Erythroblast (primary cell): ENCODE measurements at regions not wholly inside any gene's neighbourhood (a gene's known extent, or its start where the extent isn't known, plus 50 kb on each side); places are given as distances from the start of the nearest gene placed in this dataset.
"Not testable (repeated sequence)": the region's sequence is repeated elsewhere in the genome, so short reads cannot be mapped to it uniquely, and the experiment has no call there.

Experiments
- DNase-seq, 2 experiments: peaks; one replicate each; lab custom pipeline; 2025; lab: John Stamatoyannopoulos, UW
- GATA1 ChIP-seq: IDR thresholded peaks from 2 replicates; pipeline ENCODE4 v1.6.1; 2011; ENCODE audit warnings: low read depth, mild to moderate bottlenecking, control low read depth, low read length, moderate library complexity
- POLR2A ChIP-seq: IDR thresholded peaks from 2 replicates; pipeline ENCODE4 v1.6.1; 2011; ENCODE audit warnings: mild to moderate bottlenecking, low read length

DNA sequence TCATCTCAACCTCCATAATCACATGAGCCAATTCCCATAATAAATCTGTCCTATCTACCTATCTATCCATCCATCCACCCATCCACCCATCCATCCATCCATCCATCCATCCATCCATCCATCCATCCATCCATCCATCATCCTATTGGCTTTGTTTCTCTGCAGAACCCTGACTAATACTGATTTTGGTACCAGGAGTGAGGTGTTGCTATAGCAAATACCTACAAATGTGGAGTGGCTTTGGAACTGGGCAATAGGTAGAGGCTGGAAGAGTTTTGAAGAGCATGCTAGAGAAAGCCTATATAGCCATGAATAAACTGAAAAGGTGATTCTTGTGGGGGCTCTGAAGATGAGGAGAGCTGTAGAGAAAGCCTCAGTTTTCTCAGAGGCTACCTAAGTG is 88.7 kb upstream of the ANKRD28 start:
- TF ChIP-seq POLR2A: no peak
- no peak for TF ChIP-seq GATA1
- no peak for DNase-seq

DNA sequence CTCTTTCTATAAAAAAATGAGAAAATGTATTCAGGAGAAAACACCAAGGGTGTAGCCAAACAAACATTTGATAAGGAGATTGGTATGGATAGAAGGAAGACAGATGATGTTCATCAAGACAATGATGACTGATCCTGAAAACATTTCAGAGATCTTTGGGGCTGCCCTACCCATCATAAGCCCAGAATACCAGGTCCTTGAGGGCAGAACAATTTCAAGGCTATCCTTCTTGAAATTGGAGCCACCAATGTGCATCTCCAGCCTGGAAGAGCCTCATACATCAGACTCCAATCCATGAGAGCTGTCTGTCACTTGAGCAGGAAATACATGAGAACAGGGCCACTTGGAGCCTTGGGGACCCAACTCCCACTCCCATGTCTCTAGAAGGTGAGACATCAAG is 89.5 kb upstream of the ANKRD28 start:
- no peak for DNase-seq
- TF ChIP-seq POLR2A (no peak), GATA1 (no peak)

DNA sequence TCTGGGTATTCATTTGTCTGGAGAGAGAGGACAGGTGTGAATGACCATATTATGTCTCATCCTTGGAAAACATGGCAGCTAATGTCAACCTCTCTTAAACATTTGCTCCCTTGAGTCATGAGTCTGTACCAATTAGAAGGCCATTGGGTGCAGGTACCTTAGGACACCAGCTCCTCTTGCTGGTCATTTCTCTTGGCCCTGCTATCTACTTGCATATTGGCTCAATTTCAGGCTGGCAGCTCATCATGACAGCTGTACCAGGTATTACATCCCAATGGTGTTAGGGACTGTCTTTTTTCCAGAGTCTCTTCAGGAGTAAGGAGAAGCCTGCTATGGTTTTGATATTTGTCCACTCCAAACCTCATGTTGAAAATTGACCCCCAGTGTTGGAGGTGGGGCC is 92.2 kb upstream of the ANKRD28 start:
- no peak for TF ChIP-seq POLR2A
- no peak for TF ChIP-seq GATA1

DNA sequence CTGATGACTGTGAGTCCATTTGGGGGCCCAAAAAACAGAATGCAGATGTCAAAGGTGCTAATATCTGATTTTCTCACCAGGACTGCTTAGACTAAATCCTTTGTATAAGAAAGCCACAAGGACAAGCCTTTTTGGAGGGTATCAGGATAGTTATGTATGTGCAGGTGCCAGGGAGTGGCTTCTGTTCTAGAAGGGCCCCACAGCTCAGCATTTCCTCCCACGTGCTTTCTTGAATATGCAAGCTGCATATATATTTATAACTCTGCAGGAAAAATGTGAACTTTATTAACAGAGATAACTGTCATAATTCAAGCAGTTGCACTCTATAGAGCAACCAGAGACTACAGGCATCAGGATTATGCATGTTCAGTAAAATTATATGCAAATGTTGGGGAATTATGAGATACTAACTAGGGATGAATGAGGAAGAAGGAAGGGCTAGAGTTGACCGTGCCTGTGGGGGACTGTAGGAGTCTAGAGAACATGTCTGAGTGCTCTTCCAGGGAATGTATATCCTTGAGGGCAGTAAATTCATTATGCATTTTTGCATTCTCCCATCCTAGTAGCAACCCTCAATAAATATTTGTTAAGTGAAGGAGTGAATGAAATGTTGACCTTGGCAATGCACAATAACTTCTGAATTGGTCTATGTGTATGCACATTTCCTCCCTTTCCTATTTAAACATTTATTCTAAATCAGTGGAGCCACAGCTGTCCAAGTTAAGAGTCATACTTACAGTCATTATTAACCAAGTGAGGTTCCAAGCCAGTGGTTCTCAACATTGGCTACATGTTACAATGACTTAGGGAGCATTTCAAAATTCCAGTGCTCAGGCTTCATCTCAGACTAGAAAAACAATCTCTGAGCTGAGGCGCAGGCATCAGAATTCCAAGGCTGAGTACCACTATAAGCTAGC is 94.8 kb upstream of the ANKRD28 start:
- DNase-seq: no peak
- TF ChIP-seq GATA1 (no peak), POLR2A (no peak)

More for the DNA sequence above, 92.2 kb upstream of the ANKRD28 start:
- DNase-seq: no peak

DNA sequence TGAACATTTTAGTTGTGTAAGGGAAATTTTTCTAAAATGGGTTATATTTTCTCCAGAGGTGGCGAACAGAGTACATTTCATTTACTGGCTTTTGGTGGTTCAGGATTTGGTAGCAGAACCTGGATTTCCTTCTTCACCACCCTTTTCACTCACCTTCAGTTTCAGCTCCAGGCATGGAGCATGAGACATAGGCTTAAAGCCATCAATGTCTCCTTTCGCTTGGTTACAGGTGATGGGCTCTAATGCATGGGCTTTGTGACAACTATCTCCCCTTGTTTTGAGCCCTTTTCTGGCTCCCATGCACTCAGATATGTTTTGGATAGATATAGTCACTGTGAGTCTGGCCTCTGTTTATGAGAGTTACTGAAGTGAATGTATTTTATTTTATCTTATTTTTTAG is 96.6 kb upstream of the ANKRD28 start:
- DNase-seq: no peak
- TF ChIP-seq GATA1: no peak
- no peak for TF ChIP-seq POLR2A

DNA sequence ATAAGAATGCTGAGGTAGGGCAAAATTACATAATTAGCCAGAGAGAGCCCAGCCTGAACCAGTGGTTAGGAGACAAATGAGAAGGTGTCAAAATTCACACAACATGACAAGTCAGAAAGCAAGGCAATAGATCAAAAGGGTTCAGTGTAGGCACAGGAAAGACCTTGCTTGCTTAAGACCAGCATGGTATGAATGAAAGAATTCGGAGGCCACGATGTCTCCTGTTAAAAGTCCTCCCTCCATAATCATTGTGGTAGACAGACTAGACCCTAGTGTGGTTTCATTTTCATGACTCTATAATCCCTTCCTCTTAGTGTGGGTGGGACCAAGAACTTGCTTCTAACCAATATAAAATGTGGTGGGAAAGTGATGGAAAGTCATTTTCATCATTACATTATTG is 98.7 kb upstream of the ANKRD28 start:
- DNase-seq: no peak
- no peak for TF ChIP-seq POLR2A
- no peak for TF ChIP-seq GATA1

DNA sequence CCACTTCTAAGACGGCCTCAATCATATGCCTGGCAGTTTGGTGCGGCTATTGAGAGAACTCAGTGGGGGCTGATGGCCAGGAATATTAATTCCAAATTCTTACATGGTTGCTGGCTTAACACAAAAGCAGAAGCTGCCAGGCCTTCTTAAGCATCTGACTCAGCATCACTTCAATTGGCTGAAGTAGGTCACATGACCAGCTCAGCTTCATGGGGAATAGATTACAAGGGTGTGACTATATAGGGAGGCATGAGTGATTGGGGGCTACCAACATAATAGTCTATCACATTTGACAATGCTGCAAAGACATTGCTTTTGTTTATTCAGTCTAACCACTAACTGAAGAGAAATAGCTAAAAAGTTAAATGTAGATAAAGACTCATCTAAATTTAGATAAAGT is 101.6 kb upstream of the ANKRD28 start:
- peak; percentile 74 to 78 for DNase-seq
- no peak for TF ChIP-seq GATA1
- TF ChIP-seq POLR2A: no peak

DNA sequence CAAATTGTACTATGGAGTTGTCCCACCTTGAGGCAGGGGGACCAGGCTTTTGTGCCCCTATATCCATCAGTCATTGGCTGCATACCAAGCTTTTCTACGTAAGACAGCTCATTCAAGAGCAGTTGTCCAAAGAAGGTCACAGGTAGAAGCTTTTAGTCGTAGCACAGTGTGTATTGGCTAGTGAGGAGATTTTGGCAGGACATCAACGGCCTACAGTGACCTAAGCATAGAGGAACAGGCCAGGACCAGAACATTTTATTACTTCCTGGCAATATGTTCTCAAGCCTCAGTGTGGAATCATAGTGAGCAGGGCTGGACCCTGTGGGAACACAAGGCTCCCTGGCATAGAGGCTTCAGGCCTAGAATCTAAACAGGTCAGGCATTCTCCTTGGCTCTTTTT is 105.4 kb upstream of the ANKRD28 start:
- no peak for DNase-seq
- TF ChIP-seq POLR2A (no peak), GATA1 (no peak)

DNA sequence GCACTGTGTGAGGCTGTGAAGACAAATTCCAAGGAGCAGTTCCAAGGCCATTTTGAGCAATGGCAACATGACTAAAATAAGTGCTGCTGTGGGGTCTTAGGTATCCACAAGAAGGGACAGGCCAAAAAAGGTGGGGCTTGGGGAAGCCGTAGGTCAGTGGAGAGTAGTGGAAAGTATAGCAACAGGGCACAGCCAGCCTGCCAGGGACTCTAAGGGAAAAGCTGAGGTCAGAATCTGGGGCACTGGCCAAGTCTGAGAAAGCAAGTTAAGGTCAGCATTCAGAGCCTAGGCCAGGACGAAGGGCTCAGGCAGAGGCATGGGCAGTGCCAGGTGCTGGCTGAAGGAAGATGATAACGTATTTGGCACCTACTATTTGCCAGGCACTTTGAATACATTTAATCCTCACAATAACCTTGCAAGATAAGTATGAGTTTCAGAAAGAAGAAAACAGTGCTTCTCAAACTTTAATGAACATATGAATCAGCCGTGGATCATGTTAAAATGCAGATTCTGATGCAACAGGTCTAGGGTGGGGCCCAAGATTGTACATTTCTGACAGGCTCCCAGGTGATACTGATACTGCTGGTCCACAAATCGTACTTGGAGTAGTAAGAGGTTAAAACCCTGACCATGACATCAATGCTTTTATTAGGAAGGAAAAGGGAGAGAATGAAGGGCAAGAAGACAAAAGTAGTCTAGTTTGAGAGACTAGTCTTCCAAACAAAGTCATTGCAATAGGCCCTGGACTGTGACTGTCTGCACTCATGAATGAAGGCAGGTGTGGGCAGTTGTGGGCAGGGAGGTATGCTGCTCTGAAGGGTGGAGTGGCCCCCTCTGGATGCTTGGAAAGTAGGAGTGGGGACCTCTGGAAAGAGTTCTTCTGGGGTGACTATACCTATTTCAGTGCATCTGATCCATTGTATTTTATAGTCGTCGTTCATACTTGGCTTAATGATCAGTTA is 106.3 kb upstream of the ANKRD28 start:
- no peak for DNase-seq

DNA sequence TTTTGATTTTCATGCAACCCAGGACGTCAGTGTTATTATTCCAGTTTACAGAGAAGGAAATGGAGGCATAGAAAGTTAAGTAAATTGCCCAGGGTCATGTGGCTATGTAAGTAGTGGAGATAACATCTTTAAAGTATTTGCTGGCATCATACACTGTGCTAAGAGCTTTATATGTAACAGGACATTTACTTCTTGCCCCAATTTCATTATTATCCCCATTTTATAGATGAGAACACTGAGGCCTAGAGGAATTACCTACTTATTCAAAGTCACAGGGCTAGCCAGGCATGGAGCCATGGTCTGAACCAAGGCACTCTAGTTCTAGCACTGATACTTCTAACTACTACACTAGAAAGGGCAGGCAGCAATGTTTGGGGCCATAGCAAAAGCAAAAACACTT is 107.3 kb upstream of the ANKRD28 start:
- no peak for TF ChIP-seq POLR2A
- TF ChIP-seq GATA1: no peak
- DNase-seq: no peak

More for the DNA sequence above, 106.3 kb upstream of the ANKRD28 start:
- TF ChIP-seq GATA1: no peak
- no peak for TF ChIP-seq POLR2A

DNA sequence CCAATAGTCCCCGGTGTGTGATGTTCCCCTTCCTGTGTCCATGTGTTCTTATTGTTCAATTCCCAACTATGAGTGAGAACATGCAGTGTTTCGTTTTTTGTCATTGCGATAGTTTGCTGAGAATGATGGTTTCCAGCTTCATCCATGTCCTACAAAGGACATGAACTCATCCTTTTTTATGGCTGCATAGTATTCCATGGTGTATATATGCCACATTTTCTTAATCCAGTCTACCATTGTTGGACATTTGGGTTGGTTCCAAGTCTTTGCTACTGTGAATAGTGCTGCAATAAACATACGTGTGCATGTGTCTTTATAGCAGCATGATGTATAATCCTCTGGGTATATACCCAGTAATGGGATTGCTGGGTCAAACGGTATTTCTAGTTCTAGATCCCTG is 109.6 kb upstream of the ANKRD28 start:
- not testable (repeated sequence) for DNase-seq

DNA sequence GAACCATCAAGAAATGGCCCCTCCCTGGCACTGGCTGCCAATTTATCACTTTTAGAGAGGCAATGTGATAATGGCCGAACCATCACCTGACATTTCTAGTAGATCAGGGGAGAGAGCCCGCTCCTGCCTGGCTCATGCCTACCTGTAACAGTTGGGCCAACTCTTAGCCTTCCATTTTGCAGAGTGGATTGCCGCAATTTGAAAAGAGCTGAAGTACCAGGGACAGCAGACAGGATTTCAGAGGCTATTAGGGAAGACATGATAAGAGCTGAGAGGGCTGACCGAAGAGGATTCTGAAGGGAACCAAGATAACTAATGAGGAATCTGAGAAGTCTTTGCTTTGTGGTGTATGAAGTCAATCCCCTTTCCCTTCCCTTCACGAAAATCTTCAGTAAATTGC is 121.2 kb upstream of the ANKRD28 start:
- no peak for TF ChIP-seq GATA1
- DNase-seq: no peak

DNA sequence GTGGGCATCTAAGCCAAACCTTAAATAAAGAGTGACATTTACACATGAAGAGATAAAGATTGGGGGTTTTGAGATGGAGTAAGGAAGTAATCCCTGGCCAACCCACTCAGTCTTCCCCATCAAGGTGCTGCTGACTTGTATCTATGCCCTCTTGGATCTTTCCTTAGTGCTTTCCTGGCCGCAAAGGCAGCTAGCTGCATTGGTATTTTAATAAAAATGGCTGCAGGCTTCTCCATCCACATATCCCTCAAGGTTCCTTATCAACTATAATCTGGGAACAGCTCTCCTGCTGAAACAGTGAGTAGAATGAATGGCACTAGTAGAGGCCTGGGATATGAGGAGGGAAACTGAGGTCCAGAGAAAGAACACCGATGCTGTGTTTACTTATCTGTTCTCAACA is 122.2 kb upstream of the ANKRD28 start:
- no peak for TF ChIP-seq POLR2A
- no peak for TF ChIP-seq GATA1
- DNase-seq: no peak
